AG10803 (cell line): ENCODE measurements at regions not wholly inside any gene's neighbourhood (a gene's known extent, or its start where the extent isn't known, plus 50 kb on each side); places are given as distances from the start of the nearest gene placed in this dataset.

Experiments used
- DNase-seq: peaks from one replicate; pipeline ENCODE4 v3.0.0; 2010; ENCODE audit warnings: low read depth
- H3K4me3 ChIP-seq: 2 replicates; pipeline ENCODE4 v1.5.1; 2011; ENCODE audit warnings: mild to moderate bottlenecking, low read length, control low read depth
- CTCF ChIP-seq: conservative IDR thresholded peaks from 2 replicates; pipeline ENCODE4 v1.5.1; 2011; ENCODE audit warnings: mild to moderate bottlenecking, low read length, control low read depth, inconsistent platforms

- DNase-seq, result no peak
- H3K4me3 ChIP-seq, result no peak overlapping the region
- no peak for TF ChIP-seq CTCF
These were observed 84.6 kb downstream of the MAFB start for GRCh38 chr20:40604416-40604815.

DNA sequence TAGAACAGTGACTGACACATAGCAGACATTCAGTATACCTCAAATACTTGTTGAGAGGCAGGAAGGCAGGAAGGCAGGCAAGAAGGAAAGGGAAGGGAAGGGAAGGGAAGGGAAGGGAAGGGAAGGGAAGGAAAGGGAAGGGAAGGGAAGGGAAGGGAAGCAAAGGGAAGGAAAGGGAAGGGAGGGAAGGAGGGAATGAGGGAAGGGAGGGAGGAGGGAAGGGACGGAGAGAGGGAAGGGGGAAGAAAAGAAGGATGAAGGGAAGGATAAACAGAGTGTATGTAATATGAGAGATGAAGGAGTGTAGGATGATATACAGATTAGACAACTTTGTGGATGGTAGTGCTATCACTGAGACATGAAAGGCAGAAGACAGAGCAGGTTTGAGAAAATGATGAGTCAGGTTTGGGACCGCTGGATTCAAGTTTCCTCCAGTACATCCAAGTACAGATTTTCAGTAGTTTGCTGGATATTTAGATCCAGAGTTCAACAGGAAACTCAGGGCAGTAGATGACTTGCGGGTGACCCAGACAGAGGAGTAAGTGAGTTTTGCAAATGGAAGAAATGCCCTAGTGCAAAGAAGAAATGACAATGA is 85.9 kb downstream of the MAFB start:
- no peak for TF ChIP-seq CTCF
- no peak overlapping the region for H3K4me3 ChIP-seq
- DNase-seq, result no peak

GRCh38 chr20:40602381-40602780 is 86.7 kb downstream of the MAFB start:
- no peak for TF ChIP-seq CTCF
- DNase-seq, result no peak
- H3K4me3 ChIP-seq, result no peak overlapping the region

DNA sequence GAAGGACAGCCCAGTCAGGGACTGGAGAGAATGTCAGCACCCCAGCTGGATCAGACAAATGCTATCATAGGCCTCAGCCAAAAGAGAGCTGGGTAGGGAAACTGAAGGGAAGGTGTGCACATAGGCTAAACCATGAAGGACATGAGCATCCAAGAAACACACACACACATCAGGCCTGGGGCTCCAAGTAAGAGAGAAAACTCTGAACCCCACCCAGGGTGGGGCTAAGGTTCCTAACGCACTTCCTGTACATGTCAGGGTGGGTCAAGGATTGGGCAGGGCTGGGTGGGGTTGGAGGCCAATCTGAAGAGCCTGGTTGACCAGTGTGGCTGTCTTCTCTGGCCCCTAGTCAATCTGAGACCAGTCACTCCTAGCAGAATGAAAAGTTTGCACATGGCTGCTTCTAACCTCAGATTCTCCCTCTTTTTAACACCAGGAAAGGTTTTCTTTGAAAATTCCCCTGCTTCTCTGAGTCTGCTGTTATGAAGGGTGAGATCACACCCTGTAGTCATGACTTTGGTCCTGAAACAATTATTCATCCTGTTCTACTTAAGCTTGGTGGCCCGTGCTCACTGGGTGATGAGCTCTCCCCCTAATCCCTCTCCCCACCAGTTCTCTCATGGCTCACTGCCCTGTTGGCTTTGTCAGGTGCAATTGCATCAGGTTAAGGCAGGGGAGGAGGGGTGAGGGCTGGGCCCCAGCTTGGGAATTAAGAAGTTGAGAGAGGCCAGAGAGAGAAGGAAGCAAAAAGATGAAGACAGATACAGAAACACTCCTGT is 88.4 kb downstream of the MAFB start:
- TF ChIP-seq CTCF, result no peak

DNA sequence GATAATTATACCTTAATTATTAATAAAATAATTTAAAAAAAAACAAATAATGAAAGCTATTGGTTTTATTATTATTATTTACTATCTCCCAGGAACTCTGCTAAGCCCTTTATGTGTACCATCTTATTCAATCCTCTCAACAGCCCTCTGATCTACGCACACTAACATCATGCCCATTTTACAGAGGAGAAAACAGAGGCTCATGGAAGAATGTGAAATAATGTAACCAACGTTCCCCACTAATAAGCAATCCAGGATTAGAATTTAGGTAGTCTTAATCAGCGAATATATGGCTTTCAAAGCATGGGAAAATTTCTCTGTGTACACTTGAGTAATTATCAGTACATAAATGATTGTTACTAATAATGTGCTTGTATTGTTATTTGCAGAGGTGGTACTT is 89.0 kb downstream of the MAFB start:
- TF ChIP-seq CTCF, result no peak
- no peak for DNase-seq
- H3K4me3 ChIP-seq, result no peak overlapping the region

More for the DNA sequence above, 88.4 kb downstream of the MAFB start:
- no peak overlapping the region for H3K4me3 ChIP-seq
- DNase-seq, result no peak

- no peak for DNase-seq
- no peak overlapping the region for H3K4me3 ChIP-seq
- TF ChIP-seq CTCF, result no peak
These were observed 96.1 kb downstream of the MAFB start for GRCh38 chr20:40592941-40593340.

DNA sequence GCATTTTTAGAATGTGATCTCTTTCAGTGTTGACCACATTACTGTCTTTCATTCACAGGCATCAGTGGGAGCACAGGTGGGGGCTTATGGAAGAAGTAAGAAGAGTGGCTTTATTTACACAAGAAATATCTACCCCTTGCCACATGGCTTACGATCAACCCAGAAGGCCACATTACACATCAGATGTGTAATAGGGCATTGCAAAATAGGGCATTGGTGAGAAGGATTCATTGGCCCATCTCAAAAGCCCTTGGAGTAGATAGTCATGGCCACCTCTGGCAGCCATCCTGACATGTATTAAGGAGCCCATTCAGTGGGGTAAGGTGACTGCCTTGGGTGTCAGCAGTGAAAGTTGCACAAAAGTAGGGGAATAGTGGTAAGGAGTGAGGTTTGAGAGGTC is 97.5 kb downstream of the MAFB start:
- H3K4me3 ChIP-seq, result no peak overlapping the region
- no peak for TF ChIP-seq CTCF
- no peak for DNase-seq
